NCI-H128 (cell line): ENCODE measurements at regions not wholly inside any gene's neighbourhood (a gene's known extent, or its start where the extent isn't known, plus 50 kb on each side); places are given as distances from the start of the nearest gene placed in this dataset.

Experiments
- DNase-seq: peaks from one replicate; lab custom pipeline; 2025; ENCODE audit not compliant: unreplicated experiment; lab: John Stamatoyannopoulos, UW

DNA sequence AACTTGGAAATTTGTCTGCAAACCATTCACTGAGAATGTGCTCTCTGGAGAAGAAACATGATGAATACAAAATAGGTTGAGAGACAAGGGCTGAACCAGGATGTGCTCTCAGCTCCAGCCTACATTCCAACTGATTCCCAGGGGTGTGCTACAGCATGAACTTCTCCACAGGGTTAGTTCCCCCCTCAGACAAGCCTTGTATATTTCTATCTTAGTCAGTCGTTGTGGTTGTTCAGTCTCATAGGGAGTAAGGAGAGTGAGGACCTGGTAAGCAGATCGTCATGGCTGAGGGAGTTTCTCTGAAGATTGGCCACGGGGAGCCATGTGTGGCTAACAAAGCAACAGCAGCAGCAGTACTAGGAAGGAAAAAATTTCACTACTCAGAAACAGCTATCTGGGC, 919.7 kb upstream of the CADM2 start:
- DNase-seq, result no peak

DNA sequence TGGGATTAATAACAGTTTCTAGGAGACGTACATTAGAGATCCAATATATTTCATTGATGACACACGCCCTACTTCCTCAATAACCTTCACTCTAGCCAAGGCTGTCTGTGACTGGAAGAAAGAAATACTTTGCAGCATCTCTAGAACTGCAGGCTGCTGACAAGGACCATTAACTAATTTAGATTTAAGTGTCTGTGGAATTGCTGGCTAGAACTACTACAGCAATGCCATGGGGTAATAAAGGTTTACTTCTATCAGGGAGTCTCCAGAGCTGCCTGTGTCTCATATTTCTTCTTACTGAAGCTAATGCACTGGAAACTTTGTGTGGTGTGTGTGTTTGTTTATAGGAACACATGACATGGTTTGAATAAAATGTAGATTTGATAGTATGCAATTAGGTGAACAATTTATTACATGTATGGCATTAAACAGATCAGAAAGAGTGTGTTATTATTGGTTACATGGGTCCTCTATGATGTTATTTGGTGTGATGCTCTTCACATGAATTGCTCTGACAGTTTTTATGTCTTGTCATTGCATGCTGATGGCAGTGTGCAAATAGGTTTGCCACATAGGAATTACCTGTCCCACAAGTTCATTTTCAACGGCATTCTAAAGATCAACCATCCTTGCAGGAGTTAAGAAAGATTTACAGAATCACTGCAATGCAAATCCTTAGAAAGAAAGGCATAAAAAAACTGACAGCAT, 916.2 kb upstream of the CADM2 start:
- no peak for DNase-seq

DNA sequence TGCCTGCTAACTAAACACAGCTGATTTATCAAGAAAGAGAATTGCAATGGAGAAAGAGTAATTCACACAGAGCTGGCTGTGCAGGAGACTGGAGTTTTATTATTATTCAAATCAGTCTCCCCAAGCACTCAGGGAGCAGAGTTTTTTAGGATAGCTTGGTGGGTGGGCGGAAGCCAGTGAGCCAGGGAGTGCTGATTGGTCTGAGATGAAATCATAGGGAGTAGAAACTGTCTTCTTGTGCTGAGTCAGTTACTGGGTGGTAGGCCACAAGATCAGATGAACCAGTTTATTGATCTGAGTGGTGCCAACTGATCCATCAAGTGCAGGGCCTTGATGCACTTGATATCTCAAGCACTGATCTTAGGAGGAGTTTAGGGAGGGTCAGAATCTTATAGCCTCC, 891.9 kb upstream of the CADM2 start:
- DNase-seq, result no peak

DNA sequence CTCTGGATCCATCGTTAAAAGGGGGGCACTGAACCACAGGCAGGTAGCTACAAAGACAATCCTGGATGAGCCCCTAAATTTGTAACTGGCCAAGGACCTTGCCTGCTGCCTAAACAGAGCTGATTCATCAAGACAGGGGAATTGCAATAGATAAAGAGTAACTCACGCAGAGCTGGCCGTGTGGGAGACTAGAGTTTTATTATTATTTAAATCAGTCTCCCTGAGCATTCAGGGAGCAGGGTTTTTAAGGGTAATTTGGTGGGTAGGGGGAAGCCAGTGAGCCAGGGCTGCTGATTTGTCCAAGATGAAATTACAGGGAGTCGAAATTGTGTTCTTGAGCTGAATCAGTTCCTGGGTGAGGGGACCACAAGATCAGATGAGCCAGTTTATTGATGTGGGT, 885.1 kb upstream of the CADM2 start:
- DNase-seq, result no peak

DNA sequence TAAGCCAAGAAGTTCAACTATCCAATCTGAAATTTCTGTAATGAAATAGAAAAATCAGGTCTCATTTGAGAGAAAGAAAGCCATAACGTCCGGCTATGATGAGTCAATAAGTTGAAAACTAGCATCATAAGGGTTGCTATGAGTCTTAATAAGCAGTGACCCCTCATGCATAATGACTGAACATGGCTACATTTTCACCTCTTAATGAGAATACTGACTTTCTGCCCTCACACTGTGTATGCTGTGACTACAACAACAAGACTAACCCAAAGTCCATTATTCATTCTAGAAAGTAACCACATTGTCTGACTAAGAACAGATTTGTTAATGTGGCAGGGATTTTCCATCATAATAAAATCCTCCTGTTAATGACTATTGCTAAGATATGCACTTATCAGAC, 884.0 kb upstream of the CADM2 start:
- no peak for DNase-seq

DNA sequence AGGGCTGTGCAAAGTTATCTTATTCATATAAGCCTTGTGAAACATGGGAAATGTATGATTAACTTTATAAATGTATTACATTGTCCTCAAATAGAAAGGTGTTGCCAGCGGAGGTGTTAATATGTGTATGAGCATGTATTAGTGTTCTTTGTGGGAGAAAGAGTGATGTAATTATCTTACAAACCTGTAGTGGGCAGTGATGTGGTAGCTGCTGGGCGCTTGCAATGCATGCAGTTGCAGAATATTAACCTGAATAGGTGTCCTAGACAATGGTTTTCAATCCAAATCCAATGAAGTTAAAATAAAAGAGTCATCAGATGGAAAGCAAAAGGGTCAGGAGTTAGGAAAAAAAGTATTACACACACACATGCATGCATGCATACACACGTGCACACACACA, 881.3 kb upstream of the CADM2 start:
- no peak for DNase-seq

DNA sequence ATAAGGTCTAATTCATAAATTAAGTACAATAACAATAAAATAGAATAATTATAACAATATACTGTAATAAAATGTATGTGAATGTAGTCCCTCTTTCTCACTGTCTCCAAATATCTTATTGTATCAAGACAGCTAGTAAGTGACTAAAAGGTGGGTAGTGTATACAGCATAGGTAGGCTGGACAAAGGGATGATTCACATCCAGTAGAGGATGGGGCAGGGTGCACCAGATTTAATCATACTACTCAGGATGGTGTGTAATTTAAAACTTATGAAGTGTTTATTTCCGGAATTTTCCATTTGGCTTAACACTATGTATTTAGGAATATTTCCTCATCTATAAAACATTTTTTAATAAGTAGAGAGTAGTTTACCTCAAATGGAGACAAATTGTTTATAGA, 876.1 kb upstream of the CADM2 start:
- no peak for DNase-seq

DNA sequence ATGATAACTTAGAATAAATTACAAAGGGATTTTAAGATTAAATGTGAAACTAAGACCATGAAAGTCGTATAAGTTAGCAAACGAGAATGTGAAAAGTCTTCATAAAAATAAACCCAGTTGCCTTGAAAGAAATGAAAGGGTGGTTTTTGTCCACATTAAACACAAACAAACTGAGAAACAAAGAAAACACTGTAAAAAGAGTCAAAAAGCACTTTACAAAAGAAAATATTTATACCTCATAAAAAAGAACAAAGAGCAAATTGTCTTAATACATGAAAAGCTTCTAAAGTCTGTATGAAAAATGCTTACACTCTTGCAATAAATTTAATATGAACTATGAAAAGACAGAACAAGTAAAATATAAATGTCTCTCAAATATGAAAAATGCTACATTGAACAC, 865.9 kb upstream of the CADM2 start:
- no peak for DNase-seq

DNA sequence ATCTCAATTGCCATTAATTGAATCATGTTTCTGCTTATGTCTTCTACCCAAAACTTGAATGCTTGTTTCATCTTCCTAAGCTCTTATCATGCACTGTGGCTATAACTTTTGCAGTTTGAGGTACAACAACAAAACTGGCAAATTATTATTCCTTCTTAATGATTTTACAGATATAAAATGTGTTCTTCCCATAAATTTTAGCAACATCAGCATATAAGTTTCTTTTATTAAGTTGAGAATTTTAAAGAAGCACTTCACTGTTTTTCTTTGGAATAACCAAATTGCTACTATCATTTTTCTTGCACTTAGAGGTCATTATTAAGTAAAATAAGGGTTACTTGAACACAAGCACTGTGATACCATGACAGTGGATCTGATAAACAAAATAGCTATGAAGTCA, 862.6 kb upstream of the CADM2 start:
- DNase-seq, result no peak

DNA sequence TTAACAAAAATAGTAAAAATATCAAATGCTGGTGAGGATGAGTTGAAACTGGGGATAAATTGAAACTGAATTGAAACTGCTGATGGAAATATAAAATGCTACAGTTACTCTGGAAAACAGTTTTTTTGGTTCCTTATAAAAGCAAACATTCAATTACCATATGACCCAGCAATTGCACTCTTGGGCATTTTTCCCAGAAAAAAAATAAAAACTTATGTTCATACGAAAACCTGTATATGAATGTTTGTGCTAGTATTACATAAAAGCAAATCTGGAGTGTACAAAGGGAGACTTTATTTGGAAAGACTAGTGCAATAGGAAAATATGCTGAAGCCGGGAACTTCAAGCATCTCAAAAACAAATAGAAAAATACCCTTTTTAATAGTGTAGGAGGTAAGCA, 857.9 kb upstream of the CADM2 start:
- DNase-seq, result no peak

DNA sequence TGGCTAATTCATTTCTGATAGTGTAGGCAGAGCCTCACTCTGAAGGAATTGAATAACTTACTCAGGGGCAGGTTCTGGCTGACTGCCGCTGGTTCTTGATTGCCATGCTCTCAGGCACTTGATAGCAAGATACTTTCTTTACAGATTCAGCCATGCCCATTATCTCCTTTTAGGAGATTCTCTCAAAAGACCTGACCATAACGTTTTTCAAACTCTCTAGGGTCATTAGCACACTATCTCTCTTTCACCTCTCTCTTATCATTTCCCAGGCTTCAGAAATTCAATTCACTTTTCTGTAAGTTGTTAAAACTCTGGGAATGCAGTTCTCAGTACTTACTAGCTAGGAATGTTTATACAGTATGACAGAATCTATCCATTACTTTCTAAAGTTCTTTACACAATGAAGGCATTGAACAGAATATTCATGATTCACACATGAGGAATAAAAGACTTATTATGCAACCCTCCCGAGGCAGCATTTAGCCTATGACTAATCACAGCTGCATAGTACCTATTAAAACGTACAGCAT, 850.3 kb upstream of the CADM2 start:
- DNase-seq, result no peak

DNA sequence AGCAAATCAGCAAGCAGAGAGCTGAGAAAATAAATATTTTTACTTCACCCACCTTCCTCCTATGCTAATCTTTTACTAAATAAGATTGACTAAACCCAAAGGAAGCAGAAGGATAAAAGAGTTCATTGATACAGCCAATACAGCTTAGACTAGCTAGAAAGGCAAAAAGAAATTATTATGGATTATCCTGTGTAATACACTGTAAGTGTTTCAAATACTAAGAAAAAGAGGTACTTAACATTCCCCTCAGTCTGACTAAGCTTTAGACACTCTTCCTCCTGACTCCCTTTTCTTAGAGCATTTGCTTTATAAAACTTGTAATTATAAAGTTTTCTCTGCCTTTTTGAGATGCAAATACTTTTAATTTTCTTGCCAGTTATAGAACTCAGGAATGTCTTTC, 848.9 kb upstream of the CADM2 start:
- DNase-seq, result no peak

DNA sequence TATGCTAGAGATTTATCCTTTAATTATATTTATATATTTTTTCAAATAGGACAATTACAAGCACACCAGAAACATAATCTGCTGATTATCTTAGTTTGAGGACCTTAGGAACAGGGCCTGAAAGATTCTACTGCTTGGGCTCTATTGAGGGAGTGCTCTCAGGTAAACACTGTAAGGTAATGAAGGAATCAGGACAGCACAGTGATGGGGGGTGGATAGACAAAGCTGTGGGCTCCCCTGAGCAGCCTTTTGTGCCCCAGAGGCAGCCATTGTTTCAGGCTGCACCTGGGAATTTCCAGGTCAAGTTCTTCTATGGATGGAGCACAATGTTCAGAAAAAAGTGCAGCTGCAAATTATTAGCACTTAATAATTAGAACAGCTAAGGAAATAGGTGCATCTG, 848.0 kb upstream of the CADM2 start:
- DNase-seq, result no peak

DNA sequence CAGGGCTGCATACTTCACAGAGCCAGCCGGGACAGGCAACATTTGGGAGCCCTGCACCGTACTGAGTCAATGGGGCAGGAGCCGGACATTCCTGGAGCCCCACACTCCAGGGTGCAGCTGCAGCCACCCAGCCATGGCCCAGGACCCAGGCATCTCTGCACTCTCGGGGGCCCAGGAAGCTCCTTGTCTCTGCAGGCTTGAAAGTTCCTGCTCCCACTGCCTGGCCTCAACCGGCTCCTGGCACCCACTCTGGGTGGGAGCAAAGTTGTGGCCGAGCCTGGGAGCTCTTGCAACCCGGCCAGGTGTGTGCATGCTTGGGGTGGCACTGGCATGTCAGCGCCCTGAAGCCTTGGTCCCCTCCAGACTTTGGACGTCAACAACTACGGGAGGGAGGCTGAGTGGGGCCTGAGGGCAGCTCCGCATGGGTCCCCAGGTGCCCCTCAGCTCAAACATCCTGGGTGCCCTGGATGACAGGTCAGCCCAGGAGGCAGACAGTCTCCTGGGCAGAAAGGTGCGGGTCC, 833.5 kb upstream of the CADM2 start:
- no peak for DNase-seq

DNA sequence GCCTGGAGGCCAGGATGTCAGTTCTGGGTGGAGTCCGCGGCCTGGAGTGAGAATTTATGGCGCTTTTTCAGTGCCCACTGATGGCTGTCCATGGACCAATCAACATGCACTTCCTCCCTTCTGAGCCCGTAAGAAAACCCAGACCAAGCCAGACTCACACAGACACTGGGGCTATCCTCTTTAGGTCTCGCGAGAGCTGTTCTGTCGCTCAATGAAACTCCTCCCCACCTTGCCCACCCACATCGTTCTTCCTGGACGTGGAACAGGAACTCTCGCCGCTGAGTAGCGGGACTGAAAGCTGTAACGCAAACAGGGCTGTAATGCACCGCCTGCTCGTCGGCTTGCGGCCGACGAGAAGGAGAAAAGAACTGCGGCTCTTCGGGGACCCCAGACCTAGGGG, 833.0 kb upstream of the CADM2 start:
- DNase-seq, result no peak

DNA sequence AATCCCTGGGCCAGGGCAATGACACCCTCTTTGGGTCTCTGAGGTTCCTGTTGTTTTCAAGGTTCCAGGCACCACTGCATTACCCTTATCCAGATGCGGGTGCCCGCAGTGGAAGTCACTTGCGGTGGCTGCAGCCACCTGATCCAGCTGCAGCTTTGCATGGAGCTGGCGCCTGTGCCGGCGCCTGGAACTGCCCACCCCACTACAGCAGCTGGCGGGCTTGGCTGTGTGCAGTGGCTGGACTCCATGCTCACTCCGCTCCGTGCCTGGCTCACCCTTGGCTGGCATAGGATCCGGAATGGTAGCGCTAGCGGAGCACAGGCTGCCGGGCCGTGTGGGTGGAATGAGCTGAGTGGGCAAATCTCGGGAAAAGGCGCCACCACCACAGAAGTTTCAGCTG, 832.6 kb upstream of the CADM2 start:
- no peak for DNase-seq

DNA sequence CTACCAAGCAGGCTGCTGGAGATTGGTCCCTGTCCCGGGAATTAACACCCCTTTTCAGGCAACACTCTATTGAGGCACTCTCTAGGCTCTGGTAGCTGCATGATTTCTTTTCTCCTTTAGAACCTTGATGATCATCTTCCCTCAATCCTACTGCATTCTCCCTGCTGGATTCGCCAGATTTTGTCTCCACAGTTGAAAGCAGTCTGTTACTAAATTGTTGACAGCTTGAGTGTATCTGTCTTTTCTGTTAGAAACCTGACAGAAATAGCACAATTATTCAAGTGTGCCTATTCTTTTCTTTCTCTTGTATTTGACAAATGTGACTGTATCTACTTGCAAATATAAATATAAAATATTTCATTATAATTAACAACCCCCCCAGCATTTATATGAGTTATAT, 830.8 kb upstream of the CADM2 start:
- no peak for DNase-seq

DNA sequence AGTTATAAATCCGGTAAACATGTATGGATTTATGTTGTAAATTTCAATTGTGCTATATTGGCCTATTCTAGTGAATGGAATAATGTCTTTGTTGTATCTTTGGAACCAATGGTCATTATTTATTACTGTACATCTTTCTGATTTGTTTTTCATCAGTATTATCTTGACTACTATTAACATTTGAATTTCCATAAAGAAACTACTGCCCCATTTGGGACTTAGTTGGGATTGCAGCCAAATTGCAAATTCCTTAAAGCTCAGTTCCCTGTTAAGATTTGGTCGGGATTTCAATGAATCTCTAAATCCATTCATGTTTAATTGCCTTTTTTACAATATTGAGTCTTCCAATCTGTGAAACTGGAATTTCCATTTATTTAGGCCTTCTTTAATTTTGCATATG, 822.4 kb upstream of the CADM2 start:
- DNase-seq, result no peak

DNA sequence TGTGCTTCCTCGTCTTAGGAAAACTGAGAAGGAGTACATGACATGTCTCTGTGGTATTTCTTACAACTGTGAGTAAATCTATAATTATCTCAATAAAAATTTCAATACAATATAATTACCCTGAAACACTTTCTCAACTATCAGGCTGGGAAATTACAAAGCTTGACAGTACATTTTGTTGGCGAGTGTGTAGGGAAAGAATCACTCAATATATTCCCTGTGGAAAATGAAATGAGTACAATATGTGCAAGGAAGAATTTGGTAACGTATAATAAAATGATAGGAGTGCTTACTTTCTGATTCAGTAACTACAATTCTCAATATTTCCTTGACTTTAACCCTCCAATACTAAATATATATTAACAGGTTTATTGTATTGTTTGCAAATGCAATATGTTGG, 818.2 kb upstream of the CADM2 start:
- DNase-seq, result no peak

DNA sequence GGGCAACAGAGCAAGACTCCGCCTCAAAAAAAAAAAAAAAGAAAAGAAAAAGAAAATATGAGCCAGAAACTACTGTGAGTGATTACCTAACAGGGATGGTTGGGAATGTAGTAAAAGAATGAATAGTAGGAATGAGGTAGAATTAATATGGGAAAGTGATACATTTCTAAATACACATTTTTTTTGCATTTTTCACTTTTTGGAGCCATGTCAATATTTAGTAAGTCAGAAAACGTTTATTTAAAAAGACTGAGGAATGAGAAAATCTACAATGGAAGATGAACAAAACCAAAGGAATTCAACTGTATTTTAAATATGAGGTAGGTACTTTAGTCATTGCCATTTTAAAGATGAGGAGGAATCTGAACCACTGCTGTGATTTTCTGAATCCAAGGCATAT, 817.2 kb upstream of the CADM2 start:
- no peak for DNase-seq

DNA sequence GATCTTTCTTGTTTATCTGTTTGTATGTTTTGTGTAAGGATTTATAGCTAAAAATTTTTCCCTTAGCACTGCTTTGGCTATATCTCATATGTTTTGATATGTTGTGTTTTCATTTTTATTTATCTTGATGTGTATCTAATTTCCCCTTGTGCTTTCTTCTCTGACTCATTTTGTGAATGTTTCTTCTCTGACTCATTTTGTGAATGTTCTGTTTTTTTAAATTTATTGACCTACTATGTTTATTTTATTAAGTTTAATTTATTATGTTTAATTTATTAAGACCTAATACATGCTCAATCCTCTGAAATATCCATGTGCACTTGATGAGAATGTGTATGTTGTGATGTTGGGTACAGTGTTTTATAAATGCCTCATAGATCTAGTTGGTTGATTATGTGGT, 793.5 kb upstream of the CADM2 start:
- DNase-seq, result no peak

DNA sequence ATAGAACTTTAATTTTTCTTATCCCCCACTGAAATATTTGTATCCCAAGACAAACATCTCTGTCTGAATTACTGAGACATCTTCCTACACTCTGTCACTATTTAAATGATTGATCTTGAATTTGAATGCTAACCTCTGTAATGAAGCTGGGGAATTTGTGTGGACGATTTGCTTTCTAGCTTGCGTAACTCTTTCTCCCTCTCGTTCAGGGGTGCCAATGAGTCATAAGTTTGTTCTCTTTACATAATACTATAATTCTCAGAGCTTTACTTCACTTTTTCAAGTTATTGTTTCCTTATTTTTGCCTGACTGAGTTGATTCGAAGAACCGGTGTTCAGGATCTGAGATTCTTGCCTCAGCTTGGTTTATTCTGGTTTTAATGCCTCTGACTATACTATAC, 783.3 kb upstream of the CADM2 start:
- no peak for DNase-seq

DNA sequence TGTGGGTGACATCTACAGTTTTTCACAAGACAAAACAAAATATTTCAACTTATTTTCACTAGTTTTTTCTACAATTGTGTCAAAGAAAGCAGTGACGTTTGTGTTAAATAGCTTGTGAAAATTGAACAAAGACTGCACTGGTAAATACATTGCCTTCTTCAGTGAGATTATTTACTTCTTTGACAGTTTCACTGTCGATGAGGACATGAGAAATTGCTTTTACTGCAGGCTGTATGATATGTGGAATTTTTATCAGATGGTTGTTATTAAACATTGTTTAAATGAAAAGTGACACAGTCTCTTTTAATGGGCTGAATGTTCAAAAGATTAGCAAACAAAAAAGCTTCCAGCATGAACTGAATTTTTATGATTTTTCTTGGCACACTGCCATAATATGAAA, 773.9 kb upstream of the CADM2 start:
- no peak for DNase-seq
